ENCODE measurements at regions not wholly inside any gene's neighbourhood (a gene's known extent, or its start where the extent isn't known, plus 50 kb on each side); places are given as distances from the start of the nearest gene placed in this dataset.

DNA sequence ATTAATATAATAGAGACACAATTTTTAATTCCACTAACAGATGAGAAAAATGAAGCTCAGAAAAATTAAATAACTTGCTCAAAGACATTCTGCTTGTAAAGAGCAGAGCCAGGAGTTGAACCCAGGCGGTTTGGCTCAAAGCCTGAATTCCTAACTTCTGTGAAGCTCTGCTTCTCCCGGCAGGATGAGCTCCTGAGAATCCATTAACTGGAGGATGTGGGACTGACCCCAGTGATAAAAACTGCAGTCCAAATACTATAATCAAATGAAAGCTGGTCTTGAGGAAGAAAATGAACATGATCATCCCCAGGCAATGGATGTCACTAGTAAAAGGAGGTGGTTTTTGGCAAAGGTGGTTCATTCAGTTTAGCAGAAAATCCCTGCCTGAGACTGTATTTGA, 898.2 kb downstream of the CCSER2 start:
- DNase-seq = no peak

DNA sequence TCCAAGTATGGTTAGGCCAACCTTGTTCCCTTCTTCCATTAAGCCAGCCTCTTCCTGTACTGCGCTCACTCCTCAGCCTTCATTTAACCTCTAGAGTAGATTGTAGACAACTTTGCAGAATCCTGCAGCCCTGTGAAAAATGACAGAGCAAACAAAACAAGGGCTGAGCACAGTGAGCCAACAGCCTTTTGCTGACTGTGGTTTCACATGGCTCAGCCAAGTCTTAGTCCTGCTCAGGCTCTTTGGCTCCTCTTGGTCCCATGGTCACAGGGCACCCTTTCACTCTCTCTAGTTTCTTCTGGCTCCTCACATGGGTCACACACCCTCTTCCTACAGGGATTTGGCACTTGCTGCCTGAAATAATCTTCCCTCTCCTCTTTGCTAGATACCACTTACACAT, 900.3 kb downstream of the CCSER2 start:
- no peak for DNase-seq

DNA sequence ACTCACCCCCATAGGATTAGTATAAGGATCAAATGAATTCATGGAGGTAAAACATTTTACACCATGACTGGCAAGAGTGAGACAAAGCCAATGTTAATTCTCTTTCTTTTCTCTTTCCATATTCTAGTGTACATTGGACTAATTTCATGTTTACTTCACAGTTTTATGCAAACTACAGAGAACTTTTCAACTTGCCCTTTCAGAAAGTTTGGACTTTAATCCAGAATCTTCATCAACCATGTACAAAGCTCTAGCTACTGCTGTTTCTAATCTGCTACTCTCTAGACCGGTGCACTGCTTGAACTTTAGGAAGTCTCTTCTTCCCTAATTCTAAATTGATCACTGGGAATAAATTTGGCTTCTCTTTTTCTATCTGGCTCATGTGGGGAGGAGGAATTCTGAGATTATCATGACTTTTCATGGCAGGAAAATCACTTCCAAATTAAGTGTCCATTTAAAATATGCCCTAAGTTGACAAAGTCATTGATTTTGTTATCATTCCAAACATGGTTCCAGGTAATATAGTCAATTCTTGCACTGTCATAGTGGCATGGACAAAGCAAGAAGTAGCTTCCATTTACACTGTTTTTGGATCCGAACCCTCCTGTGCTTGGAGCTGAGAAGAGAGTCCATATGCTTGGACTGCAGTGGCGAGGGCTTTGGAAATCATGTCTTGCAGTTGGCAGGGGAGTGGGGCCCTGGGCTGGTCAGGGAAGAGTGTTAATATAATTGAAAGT, 903.3 kb downstream of the CCSER2 start:
- DNase-seq = no peak

DNA sequence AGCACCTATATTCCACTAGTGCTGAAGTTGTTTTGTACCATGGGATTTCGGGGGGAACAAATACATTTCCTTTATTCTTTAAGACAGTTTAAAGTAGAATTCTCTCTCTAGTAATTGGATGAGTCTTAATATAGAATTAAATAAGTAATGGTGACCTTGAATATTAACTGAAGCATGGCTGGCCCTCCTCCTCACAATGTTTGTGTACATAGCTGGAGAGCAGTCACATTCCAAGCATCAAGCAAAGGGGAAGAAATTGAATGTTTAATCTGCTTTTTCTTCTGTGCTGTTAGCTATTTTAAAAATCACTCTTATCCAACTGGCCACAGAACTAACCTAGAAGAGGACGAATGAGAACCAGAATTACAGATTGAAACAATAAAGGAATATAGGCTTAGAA, 906.9 kb downstream of the CCSER2 start:
- DNase-seq = peak; percentile 9

DNA sequence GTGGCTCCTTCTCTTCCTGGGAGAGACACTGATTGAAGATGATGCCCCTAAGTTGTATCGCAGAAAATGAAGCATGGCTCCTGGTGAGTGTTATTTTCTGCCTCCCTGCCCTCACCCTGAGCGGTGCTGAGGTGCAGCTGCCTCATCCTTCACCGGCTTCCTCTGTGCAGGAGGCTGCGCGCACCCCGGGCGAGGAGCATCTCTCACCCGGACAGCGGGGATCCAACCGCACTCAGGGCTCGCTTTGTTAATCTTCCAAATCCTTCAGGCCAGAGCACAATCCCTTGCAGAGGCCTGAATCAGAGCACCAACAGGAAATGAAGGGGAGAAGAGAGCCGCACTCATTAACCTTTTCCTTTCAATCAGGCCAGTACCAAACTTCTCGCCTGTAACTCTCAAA, 910.3 kb downstream of the CCSER2 start:
- no peak for DNase-seq

DNA sequence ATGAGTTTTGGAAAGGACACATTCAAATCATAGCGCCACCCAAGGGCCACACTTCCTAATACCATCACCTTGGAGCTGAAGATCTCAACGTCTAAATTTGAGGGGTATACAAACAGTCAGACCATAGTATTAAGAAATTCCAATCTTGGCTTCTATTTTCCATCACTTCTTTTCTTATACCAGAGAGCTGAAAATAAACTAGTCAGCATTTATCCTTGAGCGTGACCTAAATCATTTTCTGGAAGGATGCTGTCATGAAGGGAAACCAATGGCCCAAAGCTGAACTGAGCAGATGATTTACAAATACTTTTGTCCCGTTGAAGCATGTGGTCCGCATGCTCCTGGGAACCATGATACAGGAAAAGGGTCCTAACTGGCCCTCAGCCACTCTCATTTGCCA, 921.9 kb downstream of the CCSER2 start:
- DNase-seq = no peak

DNA sequence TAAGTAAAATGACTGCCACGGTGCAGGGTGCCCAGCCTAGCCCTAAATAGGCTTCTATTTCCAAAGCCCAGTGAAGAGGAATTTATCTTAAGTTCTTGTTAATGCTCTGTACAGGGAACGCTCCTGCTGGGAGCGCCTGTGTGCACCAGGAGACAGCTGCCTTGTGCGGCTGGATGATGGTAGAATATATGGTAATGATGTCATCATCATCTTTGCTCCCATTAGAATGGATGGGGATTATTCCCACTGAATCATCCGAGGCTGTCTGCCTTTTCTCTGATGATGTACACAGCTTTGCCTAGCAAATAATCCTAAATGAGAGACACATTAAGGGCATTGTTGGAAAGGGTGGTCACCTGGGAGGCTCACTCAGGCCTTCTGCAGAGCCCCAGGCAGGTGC, 928.1 kb downstream of the CCSER2 start:
- DNase-seq = no peak

DNA sequence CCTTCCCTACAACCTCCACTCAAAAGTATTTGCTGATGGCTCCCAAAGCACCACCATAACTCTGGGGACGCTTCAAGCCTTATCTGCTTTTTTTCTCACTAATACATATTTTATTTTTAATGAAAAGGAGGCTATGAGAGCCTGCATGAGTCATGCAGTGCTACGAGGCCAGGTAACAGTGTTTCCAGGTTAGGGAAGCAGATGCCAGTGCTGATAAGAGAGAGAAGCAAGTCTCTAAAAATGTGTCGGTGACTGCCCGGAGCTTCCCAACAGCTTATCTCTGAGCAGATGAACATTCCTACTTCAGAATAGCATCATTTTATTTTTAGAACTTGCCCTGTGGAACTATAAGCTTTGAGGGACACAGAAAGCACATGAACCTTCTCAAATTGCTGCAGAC, 931.5 kb downstream of the CCSER2 start:
- DNase-seq = no peak

DNA sequence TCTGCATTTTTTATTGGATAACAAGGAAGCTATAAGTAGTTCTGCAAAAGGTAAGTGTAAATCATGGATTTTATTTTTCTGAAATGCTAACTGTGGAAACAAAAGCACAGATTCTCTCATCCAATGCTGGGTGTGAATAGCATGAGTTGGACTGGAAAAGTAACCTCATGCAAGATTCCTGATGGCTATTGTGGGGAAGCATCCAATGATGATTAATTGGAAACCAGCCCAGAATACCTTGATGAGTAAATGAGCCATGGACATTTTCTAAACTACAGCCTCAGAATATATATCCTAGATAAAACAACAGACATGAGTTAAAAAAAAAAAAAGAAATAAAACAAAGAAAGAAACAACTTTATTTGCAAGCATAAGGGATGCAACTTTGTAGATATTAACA, 934.6 kb downstream of the CCSER2 start:
- no peak for DNase-seq

DNA sequence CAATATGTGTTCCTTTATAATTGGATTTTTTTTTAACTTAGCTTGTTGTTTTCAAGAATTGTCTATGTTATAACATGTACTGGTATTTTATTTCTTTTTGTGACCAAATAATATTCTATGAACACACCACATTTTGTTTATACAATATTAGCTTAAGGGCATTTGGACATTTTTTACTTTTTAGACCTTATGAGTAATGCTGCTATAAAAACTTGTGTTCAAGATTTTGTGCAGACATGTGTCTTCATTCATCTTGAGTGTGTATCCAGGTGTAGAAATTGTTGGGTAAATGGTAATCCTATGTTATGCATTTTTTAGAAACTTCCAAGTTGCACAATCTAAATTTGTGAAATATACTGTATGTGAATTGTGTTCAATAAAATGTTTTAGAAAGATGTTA, 936.7 kb downstream of the CCSER2 start:
- no peak for DNase-seq

DNA sequence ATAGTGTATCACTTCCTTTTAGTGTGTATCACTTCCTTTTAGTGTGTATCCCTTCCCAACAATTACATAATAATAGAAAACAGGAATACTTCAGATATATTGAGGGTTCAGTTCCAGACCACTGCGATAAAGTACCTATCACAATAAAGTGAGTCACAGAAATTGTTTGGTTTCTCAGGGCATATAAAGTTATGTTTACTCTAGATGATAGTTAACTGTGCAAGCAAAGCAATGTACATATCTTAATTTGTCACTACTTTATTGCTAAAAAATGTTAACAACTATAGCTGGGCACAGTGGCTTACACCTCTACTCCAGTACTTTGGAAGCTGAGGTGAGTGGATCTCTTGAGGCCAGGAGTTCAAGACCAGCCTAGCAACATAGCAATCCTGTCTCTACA, 938.4 kb downstream of the CCSER2 start:
- DNase-seq = no peak

DNA sequence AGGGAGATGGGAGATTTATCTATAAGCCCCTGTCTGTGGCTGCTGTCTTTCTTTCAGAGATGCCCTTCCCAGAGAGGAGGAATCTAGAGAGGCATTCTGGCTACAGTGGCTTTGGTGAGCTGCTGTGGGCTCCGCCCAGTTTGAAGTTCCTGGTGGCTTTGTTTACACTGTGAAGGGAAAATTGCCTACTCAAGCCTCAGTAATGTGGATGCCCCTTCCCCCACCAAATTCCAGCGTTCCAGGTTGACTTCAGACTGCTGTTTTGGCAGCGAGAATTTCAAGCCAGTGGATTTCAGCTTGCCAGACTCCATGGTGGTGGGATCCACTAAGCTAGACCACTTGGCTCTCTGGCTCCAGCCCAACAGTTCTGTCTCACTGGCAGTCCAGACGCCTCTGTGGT, 951.6 kb downstream of the CCSER2 start:
- no peak for DNase-seq

DNA sequence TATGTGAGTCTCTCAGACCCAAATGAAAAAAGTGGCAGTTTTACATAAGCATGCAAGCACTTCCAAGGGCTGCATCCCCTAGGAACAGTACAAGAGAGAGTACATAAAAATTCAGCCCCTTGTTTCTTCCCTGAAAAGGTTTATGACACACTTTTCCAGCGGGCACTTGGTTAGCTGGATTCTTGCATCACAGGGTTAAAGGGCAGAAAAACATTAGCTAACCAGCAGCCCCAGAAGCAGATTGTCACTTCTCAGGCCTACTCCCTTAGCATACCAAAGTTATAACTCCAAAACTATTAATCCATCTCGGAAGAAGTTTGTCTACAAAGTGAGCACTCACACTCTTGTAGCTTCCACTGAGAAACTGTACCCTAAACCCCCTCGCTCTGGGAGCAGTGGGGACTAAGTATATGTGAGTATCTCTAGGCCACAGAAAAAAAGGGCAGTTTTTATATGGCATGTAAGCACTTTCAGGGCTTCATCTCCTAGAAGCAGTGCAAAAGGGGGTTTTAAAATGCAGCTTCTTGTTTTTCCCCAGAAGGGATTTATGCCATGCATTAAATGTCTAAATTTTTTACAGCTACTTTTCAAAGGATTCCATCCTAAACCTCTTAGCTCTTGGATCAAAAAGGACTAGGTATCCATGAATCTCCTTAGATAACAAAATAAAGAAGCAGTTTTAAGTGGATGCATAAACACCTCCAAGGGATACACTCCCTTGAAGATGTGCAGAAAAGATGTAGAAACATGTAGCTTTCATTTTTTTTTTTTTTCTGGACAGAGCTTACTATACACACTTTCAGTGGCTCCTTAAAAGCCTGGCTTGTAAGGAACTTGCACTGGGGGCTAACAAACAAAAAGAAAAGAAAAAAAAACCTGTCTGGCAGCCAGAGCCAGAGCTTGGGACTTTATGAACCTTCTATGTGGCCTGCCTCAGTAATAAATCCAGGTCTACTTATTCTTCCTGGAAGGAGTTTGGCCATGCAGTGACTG, 956.7 kb downstream of the CCSER2 start:
- peak; percentile 3 for DNase-seq

DNA sequence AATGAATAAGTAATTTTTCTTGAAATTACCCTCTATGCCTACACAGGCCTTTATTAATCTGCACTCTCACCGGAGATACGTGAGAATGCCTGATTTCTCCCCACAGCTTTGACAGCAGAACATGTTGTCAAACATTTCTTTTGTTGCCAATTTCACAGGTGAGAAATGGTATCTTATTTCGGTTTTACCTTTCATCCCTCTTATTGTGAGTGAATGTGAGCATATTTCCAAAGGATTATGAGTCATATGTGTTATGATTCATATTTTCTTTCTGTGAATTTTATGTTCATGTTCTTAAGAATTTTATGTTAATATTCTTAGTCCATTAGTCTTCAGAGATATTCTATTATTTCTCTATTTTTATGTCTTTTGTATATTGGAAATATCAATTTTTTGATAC, 965.1 kb downstream of the CCSER2 start:
- DNase-seq = no peak

DNA sequence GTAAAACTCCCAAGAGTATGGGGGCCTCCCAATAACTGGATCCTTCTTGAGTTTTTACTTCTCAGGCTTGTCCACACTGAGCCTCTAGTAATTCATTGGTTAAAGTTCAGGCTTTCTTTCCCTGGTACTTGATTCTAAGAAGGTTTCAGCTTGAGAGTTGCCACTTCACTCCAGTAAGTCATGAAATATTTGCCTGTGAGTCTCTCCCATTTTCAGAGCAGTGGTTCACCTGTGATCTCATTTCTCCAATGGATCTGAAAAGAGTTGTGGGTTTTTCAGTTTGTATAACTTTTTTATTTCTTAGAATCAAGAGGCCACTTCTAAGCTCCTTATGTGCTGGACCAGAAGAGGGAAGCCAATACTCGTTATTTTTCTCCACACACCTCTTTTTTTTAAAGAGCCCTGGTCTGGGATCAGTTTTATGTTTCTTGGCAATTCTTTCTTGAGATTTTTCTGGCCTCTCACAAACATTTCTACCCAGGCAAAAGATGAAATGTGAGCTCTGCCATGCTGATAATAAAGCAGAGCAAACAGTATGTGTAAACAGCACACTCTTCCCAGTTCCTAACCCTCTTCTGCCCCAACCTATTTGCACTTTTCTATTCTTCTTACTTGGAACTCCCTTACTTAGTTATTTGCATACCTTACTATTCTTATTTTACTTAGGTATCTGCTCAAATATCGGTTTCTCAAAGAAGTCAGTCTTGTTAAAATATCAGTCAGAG, 983.4 kb downstream of the CCSER2 start:
- no peak for DNase-seq

DNA sequence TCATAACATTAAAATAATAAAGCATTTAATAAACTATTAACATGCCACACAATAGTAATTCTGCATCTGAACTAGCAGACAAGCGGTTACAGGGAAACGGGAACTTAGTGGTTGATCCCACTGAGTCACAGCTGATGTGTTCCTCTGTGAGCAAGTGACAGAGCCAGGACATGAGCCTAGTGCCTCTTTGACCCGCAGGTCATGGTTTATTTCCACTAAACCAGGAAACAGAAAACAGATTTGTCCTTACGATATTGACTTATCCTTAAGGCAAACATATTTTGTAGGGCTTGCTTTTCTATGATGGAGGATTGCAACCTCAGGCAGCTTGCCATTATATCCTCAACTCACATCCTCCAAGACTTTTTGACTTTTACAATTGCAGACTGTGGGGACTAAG, 987.3 kb downstream of the CCSER2 start:
- no peak for DNase-seq

DNA sequence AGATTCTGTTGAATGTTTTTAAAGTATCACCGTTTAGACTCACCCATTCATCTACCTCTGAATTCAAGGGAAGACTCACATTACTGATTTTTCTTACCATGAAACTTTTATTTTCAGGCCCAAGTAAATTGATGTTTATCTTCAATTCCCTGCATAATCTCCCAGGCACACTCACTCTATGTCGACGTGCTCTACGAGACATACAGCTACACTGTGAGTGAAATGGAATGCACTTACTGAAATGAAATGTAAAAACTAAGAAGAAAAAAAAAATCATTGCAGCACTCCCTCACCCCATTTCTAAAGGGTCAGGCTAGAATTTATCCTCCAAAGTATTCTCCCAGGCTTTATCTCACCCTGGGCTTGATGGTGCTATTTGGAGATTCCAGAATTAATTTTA, 987.9 kb downstream of the CCSER2 start:
- no peak for DNase-seq

DNA sequence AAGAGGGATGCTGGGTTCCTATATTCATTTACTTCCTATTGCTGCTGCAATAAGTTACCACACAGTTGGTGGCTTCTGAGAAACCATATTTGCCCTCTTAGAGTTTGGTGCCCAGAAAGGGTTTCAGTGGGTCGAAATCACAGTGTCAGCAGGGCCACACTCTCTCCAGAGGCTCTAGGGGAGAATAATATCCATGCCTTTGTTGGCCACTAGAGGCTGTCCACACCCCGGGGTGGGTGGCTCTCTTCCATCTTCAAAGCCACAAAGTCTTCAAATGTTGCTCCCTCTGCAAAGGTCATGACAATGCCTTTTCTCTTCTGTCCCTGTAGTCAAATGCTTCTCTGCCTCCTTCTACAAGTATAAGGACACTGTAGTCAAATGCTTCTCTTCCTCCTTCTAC, 989.4 kb downstream of the CCSER2 start:
- no peak for DNase-seq

DNA sequence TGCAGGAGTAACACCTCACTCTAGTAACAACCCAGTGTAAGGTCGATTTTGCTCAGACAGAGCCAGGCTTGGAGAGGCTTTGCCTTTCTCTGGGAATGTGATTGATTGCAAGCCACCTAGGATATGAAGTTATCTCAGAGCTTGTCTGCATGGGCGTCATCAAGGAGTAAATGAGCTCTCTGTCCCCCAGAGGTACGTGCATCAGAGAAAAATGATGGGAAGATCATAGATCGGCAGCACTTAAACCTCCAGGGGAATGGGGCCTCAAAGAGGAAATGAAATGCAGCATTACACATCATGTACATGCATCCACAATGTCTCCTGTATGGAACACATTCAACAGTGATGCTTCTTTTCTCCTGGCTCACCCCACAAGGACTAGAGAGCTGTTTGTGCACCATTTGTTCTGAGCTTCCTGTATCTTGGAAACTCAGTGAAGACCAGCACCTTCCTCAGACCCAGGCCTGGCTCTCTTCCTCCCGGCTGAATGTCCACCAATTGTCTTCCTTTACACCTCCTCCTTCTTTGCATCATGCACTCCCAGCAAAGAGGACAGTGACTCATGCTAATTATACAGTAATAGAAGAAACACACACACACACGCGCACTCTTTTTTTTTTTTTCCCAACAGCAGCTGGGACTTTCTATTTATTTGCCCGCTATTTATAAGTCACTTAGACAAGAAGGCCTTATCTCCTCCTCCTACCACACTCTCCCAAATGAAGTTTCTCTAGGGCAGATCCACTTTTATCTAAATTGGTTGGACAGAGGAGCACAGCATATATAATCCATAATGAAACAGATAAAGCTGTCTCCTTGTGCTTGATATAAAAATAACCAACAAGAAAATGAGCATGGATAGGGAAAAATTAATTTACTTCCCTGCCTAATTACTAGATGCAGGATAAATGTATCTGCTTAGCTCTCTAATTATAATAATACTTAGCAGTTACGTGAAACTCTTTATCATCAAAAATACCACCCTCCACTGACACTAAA, 990.7 kb downstream of the CCSER2 start:
- DNase-seq = no peak

DNA sequence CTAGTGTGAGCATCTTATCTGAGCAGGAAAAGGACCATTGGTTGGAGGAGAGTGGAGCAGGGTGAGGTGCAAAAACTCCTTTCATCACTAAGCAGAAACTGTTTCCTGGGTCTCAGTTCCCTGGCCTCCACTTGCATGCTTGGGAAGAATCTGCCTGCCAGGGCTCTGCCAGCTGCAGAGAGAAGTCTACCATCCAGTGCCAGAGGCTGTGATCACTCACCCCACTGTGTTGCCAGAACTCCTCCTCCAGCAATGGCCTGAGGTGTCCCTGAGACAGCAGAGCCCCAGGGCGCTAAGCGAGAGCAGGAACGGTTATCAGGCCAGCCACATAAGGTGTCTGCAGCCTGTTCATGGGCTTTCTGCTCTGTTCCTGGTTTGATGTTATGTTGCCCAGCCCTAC, 991.4 kb downstream of the CCSER2 start:
- no peak for DNase-seq

DNA sequence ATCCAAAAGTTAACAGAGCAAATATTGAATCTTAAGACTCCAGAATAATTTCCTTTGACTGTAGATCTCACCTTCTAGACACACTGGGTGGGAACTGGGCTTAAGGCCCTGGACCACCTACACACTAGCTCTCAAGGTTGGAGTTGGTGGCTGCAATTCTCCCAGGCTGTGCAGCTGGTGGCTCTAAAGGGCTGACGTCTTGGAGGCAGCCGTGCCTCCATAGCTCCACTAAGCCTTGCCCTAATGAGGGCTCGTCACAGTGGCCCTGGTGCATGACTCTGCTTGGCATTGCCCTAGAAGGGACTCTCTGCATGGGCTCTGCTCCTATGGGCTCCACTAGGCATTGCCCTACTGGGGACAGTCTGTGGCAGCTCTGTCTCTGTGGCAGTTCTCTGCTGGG, 1005.2 kb downstream of the CCSER2 start:
- no peak for DNase-seq

DNA sequence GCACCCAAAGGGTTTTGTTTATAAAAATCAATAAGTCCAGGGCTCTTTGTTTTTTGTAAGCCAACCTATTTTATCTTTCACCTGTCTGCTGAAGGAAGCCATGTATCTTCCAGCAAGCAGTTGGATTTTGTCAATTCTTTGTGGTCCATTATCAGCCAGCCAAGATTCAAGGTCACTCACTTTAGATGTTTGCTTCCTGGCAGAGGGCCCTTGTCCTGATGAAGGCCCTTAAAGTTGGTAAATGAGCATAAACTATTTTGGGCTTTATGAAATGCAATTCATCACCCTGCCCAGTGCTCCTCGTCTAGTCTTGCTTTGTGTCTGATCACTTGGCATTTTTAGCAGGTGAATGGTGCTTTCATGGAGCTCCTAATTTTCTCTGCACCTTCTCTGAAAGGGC, 1004.2 kb downstream of the GRID1 start:
- DNase-seq = no peak
